ENCODE measurements at regions not wholly inside any gene's neighbourhood (a gene's known extent, or its start where the extent isn't known, plus 50 kb on each side); places are given as distances from the start of the nearest gene placed in this dataset.

DNA sequence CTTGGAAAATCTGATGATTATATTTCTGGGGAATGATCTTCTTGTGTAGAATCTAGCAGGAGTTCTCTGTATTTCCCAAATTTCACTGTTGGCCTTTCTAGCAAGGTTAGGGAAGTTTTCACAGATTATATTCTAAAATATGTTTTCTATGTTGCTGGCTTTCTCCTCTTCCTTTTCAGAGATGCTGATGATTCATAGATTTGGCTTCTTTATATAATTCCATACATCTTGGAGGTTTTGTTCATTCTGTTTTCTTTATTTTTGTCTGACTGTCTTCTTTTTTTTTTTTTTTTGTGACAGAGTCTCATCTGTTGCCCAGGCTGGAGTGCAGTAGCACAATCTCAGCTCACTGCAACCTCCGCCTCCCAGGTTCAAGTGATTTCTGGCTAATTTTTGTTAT is 957.9 kb upstream of the SLIT2 start:
- TF ChIP-seq GATA1 (IDR thresholded peaks at IDR 0.05; ENCODE audit: low read depth, low read length) (no peak), POLR2A (IDR thresholded peaks at IDR 0.05; ENCODE audit: low read length) (no peak)
- DNase-seq = no peak

DNA sequence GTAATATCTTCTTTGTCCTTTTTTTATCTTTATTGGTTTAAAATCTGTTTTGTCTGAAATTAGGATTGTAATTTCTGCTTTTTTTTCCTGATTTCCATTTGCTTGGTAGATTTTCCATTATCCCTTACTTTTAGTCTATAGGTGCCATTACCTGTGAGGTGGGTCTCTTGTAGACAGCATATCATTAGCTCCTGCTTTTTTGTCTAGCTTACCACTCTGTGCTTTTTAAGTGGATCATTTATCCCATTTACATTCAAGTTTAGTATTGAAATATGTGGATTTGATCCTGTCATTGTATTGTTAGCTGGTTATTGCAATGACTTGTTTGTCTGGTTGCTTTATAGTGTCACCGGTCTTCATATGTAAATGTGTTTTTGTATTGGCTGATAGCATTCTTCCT is 958.6 kb upstream of the SLIT2 start:
- no peak for DNase-seq
- no peak for TF ChIP-seq POLR2A (IDR thresholded peaks at IDR 0.05; ENCODE audit: low read length)
- no peak for TF ChIP-seq GATA1 (IDR thresholded peaks at IDR 0.05; ENCODE audit: low read depth, low read length)

DNA sequence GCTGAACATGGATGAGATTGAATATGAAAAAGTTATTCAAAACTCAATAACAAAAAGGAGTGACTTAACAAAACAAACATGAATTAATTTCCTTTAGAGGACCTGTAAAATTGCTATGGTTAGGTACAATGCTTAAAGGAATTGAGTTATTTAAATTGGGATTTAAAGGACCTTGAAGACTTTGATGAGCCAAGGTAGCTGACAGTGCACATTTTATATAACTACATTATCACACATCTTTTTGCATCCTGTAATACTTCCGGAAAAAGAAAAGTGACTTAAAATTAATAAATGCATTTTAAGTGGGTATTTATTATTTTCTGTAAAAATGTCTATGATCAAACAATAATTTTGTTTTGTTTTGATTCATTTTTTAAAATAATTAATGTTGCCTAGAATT is 964.8 kb upstream of the SLIT2 start:
- TF ChIP-seq POLR2A (IDR thresholded peaks at IDR 0.05; ENCODE audit: low read length) = no peak
- no peak for TF ChIP-seq GATA1 (IDR thresholded peaks at IDR 0.05; ENCODE audit: low read depth, low read length)
- DNase-seq = no peak

DNA sequence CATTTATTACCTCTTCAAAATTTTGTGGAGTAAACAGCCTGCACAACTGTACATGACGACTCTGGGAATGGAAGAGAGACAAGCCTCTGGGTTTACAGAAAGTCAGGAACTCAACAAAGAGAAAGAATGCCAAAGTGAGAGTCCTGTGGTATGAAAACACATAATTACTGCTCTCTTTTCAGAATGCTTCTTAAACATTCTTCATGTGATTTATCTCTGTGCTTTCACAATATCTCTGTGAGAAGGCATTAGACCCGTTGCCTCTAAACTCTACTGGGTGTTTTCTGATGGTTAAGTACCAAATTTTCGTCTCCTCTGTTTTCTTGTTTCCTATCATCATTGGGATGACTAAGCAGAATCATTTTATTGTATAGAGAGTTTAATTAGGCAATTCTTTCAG is 966.6 kb upstream of the SLIT2 start:
- no peak for TF ChIP-seq GATA1 (IDR thresholded peaks at IDR 0.05; ENCODE audit: low read depth, low read length)
- no peak for DNase-seq

DNA sequence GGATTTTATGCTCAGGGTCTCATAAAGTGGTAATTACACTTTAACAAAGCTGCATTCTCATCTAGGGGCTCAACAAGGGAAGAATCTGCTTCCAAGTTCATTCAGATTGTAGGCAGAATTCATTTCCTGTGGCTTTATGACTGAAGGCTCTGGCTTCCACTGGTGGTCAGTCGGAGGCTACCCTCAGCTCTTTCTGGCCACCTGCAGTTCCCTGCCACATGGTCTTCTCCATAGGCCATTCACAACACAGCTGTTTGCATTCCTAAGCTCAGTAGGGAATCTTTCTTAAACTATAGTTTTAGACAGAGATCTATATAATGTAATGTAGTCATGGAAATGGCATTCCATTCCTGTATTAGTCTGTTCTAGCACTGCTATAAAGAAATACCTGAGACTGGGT is 973.0 kb upstream of the SLIT2 start:
- TF ChIP-seq GATA1 (IDR thresholded peaks at IDR 0.05; ENCODE audit: low read depth, low read length) = no peak
- no peak for TF ChIP-seq POLR2A (IDR thresholded peaks at IDR 0.05; ENCODE audit: low read length)
- DNase-seq = no peak

DNA sequence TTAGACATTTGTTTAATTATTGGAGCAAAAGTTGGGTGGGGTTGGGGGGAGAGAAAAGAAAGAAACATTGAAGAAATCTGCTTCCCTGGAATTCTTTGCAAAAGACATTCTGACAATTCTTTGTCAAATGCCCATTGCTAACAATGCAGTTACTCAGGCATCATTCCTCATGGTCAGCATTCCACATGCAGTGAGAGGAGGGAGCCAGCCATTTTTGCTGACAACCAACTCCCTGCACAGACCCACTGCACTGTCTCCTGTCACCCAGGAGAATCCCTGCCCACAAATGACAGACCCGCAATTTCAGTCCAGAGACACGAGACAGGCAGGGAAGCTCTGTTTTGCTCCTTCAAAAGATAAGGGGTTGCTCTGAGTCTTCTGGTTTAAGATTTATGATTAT is 985.1 kb upstream of the SLIT2 start:
- no peak for DNase-seq
- no peak for TF ChIP-seq GATA1 (IDR thresholded peaks at IDR 0.05; ENCODE audit: low read depth, low read length)
- TF ChIP-seq POLR2A (IDR thresholded peaks at IDR 0.05; ENCODE audit: low read length) = no peak

DNA sequence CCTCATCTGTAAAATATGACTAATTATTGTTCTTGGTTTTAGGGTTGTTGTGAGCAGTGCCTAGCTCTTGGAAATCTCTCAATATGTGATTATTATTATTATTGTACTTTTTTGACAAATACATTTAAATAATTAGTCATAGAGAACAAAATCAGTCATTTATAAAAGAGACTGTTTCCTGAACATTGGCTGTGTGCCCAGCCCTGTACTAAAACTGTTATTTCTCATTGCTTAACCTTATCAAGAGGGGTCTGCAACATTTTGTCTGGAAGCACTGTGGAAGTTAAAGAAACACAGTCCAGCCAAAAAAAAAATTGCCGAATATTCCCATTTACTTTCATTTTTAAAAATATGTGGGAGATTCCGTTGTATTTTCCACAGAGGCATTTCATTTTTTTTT is 989.2 kb upstream of the SLIT2 start:
- DNase-seq = no peak
- TF ChIP-seq GATA1 (IDR thresholded peaks at IDR 0.05; ENCODE audit: low read depth, low read length) (no peak), POLR2A (IDR thresholded peaks at IDR 0.05; ENCODE audit: low read length) (no peak)

DNA sequence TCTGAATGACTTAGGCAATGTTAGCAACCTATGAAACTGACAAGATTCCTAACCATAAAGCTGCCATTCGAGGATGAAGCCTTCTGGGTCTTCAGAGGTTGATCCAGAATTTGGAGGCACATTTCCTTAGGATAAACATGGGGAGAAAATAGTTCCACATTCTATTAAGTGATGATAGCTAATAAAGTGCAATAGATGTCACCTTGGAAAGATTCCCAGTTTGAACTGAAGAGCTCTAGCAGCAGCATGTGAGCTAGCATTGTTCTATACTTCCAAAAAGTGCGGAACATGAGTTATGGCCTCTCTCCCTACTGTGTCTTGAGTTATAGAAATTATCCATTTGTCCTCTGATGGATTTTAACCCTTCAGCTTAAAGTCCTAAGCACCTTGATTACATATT is 991.4 kb upstream of the SLIT2 start:
- DNase-seq = no peak
- no peak for TF ChIP-seq GATA1 (IDR thresholded peaks at IDR 0.05; ENCODE audit: low read depth, low read length)
- no peak for TF ChIP-seq POLR2A (IDR thresholded peaks at IDR 0.05; ENCODE audit: low read length)

DNA sequence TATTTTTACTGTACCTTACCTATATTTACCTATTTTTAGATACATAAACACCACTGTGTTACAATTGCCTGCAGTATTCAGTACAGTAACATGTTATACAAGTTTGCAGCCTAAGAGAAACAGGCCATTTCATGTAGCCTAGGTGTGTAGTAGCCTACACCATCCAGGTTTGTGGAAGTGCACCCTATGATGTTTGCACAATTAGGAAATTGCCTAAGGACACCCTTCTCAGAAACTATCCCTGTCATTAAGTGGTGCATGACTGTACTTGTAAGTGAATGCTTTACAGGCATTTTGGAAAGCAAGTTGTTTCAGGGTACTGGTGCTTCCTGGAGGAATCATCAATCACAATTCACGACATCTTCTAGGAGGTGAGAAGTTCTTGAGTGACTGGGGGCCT is 991.8 kb upstream of the SLIT2 start:
- TF ChIP-seq GATA1 (IDR thresholded peaks at IDR 0.05; ENCODE audit: low read depth, low read length) (no peak), POLR2A (IDR thresholded peaks at IDR 0.05; ENCODE audit: low read length) (no peak)
- no peak for DNase-seq

DNA sequence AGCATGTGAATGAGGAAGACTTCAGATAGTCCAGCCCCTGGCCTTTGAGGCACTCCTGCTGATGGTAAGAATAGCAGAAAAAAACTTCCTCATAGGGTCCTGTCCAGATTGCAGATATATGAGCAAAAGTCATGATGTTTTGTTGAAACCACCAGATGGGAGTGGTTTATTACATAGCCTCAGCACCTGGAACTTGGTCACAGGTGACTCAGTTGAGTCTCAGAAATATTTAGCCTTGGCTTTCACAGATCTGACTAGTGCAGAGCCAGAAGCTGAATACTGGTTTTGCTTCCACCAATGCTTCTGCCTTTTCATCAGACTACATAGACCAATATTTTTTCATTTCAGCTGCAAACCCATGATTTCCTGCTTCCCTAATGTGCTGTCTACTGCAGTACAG is 994.9 kb upstream of the SLIT2 start:
- no peak for TF ChIP-seq GATA1 (IDR thresholded peaks at IDR 0.05; ENCODE audit: low read depth, low read length)
- no peak for TF ChIP-seq POLR2A (IDR thresholded peaks at IDR 0.05; ENCODE audit: low read length)
- no peak for DNase-seq

DNA sequence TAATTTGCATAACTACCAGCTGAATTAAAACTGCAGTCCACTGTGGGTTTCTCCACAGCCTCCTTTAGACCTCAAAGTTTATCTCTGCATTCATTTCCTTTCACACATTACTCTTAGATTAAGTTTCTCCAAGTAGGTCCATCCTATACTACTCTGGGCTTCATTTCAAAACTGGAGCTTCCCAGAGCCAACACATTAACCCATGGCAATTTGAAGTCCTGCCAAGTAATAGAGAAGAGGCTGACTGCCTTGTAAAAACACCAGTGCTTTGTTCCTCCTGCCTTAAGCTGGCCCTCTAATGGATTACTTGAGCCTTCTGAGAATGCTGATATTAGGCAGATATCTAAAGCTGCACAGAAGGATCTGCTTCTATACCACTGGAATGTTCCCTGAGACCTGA is 997.2 kb upstream of the SLIT2 start:
- TF ChIP-seq GATA1 (IDR thresholded peaks at IDR 0.05; ENCODE audit: low read depth, low read length) (no peak), POLR2A (IDR thresholded peaks at IDR 0.05; ENCODE audit: low read length) (no peak)
- no peak for DNase-seq

DNA sequence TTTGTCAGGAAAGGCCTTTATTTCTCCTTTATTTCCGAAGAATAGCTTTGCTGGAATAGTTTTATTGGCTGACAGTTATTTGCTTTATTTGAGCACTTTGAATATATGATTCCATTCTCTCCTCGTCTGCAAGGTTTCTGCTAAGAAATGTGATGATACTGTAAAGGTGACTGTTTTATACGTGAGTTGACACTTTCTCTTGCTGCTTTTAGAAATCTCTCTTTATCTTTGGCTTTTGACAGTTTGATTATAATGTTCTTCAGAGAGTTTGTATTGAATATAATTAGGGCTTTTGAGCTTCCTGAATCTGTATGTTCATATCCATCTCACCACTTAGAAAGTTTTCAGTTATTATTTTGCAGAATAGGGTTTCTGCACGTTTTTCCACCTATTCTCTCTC is 1003.7 kb upstream of the SLIT2 start:
- DNase-seq = no peak
- TF ChIP-seq GATA1 (IDR thresholded peaks at IDR 0.05; ENCODE audit: low read depth, low read length) (no peak), POLR2A (IDR thresholded peaks at IDR 0.05; ENCODE audit: low read length) (no peak)

DNA sequence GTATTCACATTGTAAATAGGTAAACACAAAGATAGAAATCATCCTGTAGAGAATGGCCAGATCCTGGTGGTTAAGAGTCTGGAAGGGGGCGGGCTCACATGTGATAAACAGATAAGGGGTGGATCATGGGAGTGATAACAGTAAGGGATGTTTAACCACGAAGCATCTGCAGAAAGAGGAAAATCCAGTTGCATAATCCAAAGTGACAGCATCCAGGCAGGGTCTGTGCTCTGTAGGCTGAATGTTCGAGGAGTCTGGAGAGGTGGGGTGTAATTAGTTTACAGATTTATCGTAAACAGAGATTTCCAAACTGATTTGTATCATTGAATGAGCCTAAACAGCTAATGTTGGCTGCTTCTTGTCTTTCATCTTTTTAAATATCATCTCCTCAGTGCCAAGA is 1009.8 kb upstream of the SLIT2 start:
- DNase-seq = no peak
- TF ChIP-seq POLR2A (IDR thresholded peaks at IDR 0.05; ENCODE audit: low read length) (no peak), GATA1 (IDR thresholded peaks at IDR 0.05; ENCODE audit: low read depth, low read length) (no peak)

DNA sequence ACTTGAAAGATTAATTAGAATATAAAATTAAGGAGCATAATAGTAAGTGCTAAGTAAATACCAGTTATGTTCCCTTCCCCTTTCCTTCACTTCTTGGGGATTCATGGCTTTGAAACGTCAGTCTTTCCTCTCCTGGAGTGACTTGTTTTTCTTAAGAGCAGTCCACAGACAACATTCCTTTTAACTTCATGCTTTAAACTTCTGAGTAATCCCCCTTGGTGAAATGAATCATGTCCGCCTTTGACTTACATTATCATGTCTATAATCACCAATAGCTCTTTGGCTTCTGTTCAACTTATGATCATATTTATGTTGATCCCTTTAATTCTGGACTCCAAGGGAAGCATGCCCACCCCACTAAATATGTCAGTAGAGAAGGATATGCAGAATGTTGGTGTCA is 1012.1 kb upstream of the SLIT2 start:
- no peak for DNase-seq
- TF ChIP-seq POLR2A (IDR thresholded peaks at IDR 0.05; ENCODE audit: low read length) (no peak), GATA1 (IDR thresholded peaks at IDR 0.05; ENCODE audit: low read depth, low read length) (no peak)

DNA sequence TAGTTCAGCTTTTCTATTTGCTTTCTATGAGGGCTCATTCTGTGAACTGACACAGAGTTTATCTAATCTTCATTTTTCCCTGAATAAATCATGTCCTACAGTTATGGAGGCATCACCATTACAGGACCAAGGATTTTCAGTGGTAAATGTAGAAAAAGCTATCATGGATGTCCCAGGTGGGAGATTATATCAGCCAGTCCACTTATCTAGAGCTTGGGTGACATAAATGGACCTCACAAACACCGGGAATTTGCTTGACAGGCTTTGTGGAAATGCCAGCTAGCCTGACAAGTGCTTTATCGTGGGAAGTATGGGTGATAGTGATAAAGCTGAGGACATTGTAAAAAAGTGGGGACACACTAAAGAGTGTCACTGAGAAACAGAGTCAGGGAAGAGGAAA is 1015.2 kb upstream of the SLIT2 start:
- TF ChIP-seq GATA1 (IDR thresholded peaks at IDR 0.05; ENCODE audit: low read depth, low read length) (no peak), POLR2A (IDR thresholded peaks at IDR 0.05; ENCODE audit: low read length) (no peak)
- DNase-seq = no peak

DNA sequence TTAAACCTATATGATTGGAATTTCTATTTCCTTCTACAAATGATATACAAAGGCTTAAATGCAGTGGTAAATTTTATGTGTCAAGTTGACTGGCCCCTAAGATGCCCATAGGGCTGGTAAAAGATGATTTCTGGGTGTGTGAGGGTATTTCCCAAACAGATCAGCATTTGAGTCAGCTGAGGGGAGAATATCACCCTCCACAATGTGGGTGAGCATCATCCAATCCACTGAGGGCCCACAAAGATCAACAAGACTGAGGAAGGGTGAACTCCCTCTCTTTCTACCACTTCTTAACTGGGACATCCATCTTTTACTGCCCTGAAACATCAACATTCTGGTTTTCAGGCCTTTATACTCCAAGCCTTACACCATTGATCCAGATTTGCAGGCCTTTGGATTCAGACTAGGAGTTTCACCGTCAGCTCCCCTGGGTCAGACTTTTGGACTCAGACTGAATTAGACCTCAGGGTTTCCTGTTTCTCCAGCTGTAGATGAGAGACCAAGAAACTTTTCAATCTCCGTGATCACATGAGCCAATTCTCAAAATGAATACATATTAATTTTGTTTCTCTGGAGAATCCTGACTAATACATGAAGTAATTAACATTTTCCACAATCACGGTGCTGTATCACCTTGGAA is 1020.7 kb upstream of the SLIT2 start:
- no peak for TF ChIP-seq GATA1 (IDR thresholded peaks at IDR 0.05; ENCODE audit: low read depth, low read length)
- no peak for TF ChIP-seq POLR2A (IDR thresholded peaks at IDR 0.05; ENCODE audit: low read length)

More for the DNA sequence above, 1020.7 kb upstream of the SLIT2 start:
- DNase-seq = no peak

All from erythroblast (primary cell).